ENCODE measurements at regions not wholly inside any gene's neighbourhood (a gene's known extent, or its start where the extent isn't known, plus 50 kb on each side); places are given as distances from the start of the nearest gene placed in this dataset.

DNA sequence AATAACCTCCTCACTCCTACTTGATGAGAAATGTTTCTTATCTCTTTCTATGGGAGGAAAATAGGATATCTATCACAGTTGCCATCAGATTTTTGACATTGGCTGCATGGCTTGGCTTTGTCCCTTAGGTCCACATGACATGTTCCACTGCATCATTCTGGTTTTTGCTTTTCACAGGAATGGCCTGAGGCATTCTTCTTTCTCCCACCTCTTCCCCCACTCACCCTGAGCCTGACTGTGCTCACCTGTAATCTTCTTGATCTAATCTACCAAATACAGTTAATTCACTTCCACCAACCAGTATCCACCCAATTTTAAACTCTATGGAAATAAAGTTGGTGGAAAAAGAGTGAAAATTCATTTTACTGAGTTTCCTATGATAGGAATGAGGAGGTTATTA lies 763.5 kb upstream of the CELF4 start:
- no peaks in the 10 kb centered on the region for H3K4me1 Mint-ChIP-seq (ENCODE audit: low read depth)
- no peak overlapping the region for H3K27ac Mint-ChIP-seq
- H3K36me3 Mint-ChIP-seq (ENCODE audit: low read depth) = no peaks in the 10 kb centered on the region
- H3K9me3 Mint-ChIP-seq = no peaks in the 10 kb centered on the region
- no peak overlapping the region for H3K4me3 Mint-ChIP-seq
- H3K27me3 Mint-ChIP-seq (ENCODE audit: low read depth) = no peaks in the 10 kb centered on the region

DNA sequence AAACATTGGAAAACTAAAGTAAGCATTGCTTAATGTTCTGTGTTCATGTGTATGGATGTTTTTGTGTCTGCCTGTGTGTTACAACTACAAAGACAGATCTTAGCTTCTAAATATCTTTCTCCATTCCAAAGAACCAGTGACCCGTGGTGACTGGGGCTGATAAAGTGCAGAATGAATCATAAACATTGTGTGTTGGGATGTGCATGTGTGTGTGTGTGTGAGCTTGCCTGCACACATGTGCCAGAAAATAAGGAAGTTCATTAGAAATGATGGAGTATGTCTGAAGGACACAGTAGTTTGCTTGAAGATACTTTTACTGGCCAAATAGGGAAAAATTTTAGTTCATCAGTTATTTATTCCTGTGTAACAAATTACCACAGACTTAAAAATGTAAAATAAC lies 756.6 kb upstream of the CELF4 start:
- Mint-ChIP-seq H3K4me3 (no peak overlapping the region), H3K27me3 (ENCODE audit: low read depth) (no peaks in the 10 kb centered on the region), H3K4me1 (ENCODE audit: low read depth) (no peaks in the 10 kb centered on the region), H3K36me3 (ENCODE audit: low read depth) (no peaks in the 10 kb centered on the region), H3K9me3 (no peaks in the 10 kb centered on the region), H3K27ac (no peak overlapping the region)

DNA sequence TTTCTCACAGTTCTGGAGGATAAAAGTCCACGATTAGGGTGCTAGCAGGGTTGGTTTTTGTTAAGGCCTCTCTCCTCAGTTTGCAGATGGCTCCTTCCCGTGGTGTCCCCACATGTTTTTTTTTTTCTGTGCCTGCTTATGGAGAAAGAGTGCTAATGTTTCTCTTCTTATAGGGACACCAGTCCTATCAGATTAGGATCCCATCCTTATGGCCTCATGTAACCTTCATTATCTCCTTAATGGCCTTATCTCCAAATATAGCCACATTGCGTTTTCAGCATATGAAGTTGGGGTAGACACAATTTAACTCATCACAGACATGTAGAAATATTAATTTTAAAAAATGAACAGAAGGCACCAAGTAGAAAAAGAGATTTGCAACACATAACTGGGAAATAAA lies 755.7 kb upstream of the CELF4 start:
- no peaks in the 10 kb centered on the region for H3K4me1 Mint-ChIP-seq (ENCODE audit: low read depth)
- H3K27ac Mint-ChIP-seq = no peak overlapping the region
- no peaks in the 10 kb centered on the region for H3K27me3 Mint-ChIP-seq (ENCODE audit: low read depth)
- no peaks in the 10 kb centered on the region for H3K36me3 Mint-ChIP-seq (ENCODE audit: low read depth)
- no peak overlapping the region for H3K4me3 Mint-ChIP-seq
- H3K9me3 Mint-ChIP-seq = no peaks in the 10 kb centered on the region

DNA sequence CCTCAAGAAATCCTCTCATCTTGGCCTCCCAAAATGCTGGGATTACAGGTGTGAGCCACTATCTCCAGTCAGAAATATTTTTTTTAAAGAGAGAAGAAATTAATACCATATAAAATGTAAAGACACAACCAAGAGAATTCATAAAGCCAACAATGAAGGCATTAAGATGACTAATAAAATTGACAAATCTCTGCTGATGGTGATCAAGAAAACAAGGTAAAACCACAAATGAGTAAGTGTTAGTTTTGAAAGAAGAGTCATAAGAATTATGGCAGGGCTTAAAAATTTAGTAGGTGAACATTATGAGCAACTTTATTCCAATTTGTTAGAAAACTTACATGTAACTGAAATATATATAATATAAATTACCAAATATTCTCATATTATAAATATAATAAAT lies 752.8 kb upstream of the CELF4 start:
- Mint-ChIP-seq H3K4me1 (ENCODE audit: low read depth) (no peaks in the 10 kb centered on the region), H3K9me3 (no peaks in the 10 kb centered on the region), H3K36me3 (ENCODE audit: low read depth) (no peaks in the 10 kb centered on the region)

DNA sequence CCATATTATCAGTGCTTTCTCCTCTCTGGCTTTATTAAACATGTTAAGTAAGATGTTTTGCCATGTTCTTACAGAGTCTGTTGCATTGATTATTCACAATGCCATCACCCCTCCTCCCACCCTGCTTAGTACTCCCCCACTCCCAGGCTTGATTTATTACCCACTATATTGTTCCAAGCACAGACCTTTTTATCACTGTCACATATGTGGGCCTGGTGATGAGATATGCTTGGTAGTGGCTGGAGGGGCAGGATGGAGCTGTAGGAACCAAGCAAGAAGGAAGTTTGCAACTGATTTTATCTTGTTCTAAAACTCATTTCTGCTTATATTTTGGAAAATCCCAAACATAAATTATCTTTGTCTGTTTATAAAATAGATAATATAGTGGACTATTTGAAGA lies 748.2 kb upstream of the CELF4 start:
- no peak overlapping the region for H3K27ac Mint-ChIP-seq
- H3K9me3 Mint-ChIP-seq = peaks cover 3% of the 10 kb centered on the region
- no peaks in the 10 kb centered on the region for H3K4me1 Mint-ChIP-seq (ENCODE audit: low read depth)
- no peaks in the 10 kb centered on the region for H3K27me3 Mint-ChIP-seq (ENCODE audit: low read depth)
- H3K4me3 Mint-ChIP-seq = no peak overlapping the region
- no peaks in the 10 kb centered on the region for H3K36me3 Mint-ChIP-seq (ENCODE audit: low read depth)

More for the DNA sequence above, 752.8 kb upstream of the CELF4 start:
- H3K27ac Mint-ChIP-seq = no peak overlapping the region
- no peaks in the 10 kb centered on the region for H3K27me3 Mint-ChIP-seq (ENCODE audit: low read depth)
- H3K4me3 Mint-ChIP-seq = no peak overlapping the region

DNA sequence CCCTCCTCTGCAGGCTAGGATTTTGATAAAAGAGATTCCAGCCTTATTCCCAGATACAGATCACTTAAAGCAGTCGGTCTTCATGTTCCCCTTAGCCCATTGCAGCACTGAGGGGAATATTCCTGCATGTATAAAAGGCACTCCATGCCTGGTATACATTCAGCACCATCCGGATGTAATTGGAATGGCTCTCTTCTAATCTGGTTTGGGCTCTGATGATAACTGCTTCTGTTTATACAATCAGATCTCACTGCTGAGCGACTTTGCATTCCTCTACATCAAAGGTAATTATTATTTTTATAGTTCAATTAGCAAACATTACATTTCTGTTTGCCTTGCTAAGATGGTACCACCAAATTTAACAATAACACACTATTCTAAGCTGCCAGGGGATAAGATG lies 746.9 kb upstream of the CELF4 start:
- Mint-ChIP-seq H3K27me3 (ENCODE audit: low read depth) (no peaks in the 10 kb centered on the region), H3K9me3 (peaks cover 3% of the 10 kb centered on the region), H3K4me3 (no peak overlapping the region), H3K36me3 (ENCODE audit: low read depth) (no peaks in the 10 kb centered on the region), H3K27ac (no peak overlapping the region), H3K4me1 (ENCODE audit: low read depth) (no peaks in the 10 kb centered on the region)

DNA sequence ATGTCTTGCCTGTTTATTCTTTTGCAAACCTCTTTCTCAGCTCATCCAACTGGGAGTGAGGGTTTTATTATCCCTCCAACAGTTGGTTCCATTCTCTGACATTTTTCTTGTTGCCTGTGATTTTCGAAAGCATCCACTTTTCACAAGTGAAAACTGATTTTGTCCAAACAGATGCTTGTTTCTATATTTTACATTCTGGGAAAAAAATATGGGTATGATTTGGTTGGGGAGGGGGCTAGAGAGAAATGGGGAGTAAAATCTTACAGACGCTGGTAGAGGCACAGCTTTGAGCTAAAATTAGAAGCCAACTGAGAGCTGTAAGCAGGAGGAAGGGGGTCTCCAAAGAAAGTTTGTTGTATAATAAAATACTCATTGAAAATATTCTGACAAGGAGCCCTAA lies 745.3 kb upstream of the CELF4 start:
- H3K9me3 Mint-ChIP-seq = peaks cover 3% of the 10 kb centered on the region
- no peak overlapping the region for H3K27ac Mint-ChIP-seq
- no peaks in the 10 kb centered on the region for H3K4me1 Mint-ChIP-seq (ENCODE audit: low read depth)
- no peaks in the 10 kb centered on the region for H3K27me3 Mint-ChIP-seq (ENCODE audit: low read depth)
- no peak overlapping the region for H3K4me3 Mint-ChIP-seq
- no peaks in the 10 kb centered on the region for H3K36me3 Mint-ChIP-seq (ENCODE audit: low read depth)

DNA sequence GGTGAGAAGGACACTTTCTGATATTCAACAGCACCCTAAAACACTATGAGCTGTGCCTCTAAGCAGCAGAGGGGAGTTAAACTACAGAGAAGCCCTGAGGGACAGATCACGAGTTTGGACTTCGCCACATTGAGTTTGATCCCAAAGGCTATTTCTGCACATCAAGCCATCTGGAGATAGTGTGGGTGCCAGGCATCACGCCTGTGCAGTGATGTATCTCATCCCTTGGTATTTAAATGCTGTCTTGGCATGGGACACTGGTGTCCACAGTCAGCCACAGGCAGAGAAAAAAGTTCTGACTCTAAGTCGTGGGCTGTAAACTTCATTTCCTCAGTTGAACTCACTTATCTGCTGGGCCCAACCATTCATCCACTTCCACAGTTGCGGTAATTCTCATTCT lies 742.3 kb upstream of the CELF4 start:
- peaks cover 9% of the 10 kb centered on the region for H3K9me3 Mint-ChIP-seq

DNA sequence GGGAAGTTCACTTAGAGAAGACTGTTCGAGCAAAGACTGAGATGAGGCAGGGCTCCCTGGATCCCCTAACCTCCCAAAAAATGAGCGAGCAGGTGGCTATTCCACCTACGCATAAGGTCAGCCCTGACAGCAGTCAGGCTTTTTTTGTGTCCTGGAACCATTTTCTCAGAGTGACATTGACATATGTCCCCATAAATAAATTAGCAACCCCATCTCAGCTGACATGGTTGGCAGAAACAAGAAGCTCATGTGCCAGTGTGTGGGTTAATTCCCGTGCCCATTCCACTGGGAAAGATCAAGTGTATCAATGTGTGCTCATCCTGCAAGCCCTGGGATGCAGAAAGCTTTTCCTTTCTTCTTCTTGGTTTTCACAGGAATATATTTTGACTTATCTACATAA lies 740.4 kb upstream of the CELF4 start:
- no peak overlapping the region for H3K27ac Mint-ChIP-seq
- peaks cover 18% of the 10 kb centered on the region for H3K9me3 Mint-ChIP-seq
- H3K36me3 Mint-ChIP-seq (ENCODE audit: low read depth) = no peaks in the 10 kb centered on the region
- no peaks in the 10 kb centered on the region for H3K4me1 Mint-ChIP-seq (ENCODE audit: low read depth)
- H3K27me3 Mint-ChIP-seq (ENCODE audit: low read depth) = no peaks in the 10 kb centered on the region
- H3K4me3 Mint-ChIP-seq = no peak overlapping the region

More for the DNA sequence above, 742.3 kb upstream of the CELF4 start:
- no peak overlapping the region for H3K4me3 Mint-ChIP-seq
- H3K27me3 Mint-ChIP-seq (ENCODE audit: low read depth) = no peaks in the 10 kb centered on the region
- H3K4me1 Mint-ChIP-seq (ENCODE audit: low read depth) = no peaks in the 10 kb centered on the region
- H3K27ac Mint-ChIP-seq = no peak overlapping the region
- H3K36me3 Mint-ChIP-seq (ENCODE audit: low read depth) = no peaks in the 10 kb centered on the region

DNA sequence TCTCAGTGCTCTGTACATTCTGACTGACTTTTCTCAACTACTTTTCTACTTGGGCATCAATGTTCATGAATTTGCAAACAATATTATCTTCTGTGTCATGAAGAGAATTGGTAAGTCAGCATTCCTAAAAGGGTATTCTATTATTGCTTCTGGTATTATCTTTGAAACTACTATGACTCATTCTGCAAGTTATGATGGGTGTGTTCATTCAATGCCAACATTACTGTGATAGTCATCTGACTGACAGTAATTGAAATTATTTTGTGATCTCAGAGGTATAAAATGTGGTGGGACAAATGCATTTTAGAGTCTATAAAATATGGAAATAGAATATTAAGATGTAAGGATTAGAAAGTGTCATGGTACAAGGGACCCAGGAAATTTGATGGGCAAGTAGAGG lies 736.0 kb upstream of the CELF4 start:
- Mint-ChIP-seq H3K36me3 (ENCODE audit: low read depth) (no peaks in the 10 kb centered on the region), H3K4me1 (ENCODE audit: low read depth) (no peaks in the 10 kb centered on the region), H3K27me3 (ENCODE audit: low read depth) (no peaks in the 10 kb centered on the region), H3K9me3 (peaks cover 14% of the 10 kb centered on the region), H3K4me3 (no peak overlapping the region), H3K27ac (no peak overlapping the region)

DNA sequence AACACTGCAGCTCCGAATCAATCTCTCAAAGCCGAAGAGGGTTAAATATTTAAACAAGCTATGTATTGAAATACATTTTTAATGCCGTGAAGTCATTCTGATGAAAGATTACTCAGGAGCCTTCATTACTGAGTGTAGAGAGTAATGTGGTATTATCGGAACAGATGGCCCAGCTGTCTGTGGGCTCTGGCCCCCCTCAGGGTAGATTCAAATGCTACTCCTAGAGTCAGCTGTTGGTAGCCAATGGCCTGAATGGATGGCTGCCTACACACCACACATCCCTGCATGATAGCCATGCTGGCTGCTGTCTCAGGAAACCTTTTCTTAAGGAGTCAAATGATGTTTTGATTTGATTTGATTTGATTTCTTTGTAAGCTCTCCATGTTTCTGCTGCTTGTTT lies 732.3 kb upstream of the CELF4 start:
- no peaks in the 10 kb centered on the region for H3K27me3 Mint-ChIP-seq (ENCODE audit: low read depth)
- H3K4me3 Mint-ChIP-seq = no peak overlapping the region
- H3K9me3 Mint-ChIP-seq = peaks cover 9% of the 10 kb centered on the region
- H3K27ac Mint-ChIP-seq = no peak overlapping the region
- no peaks in the 10 kb centered on the region for H3K4me1 Mint-ChIP-seq (ENCODE audit: low read depth)
- H3K36me3 Mint-ChIP-seq (ENCODE audit: low read depth) = no peaks in the 10 kb centered on the region

DNA sequence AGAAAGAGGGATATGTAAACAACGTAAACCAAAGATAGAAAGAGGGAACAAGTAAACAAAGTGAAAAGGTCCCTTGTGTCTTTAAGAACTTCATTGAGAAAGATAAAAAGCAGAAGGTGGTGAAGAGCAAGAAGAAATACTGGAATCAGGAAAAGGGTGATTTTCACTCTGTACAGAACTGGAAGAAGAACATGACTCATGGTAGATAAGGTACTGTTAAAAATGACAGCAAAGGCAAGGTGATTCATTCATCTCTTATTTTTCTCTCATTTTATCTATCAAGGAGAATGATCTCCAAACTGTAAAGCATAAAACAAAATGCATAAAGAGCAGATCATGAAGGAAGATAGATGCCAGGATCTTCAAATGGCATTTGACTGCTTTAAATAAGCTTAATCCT lies 724.6 kb upstream of the CELF4 start:
- Mint-ChIP-seq H3K36me3 (ENCODE audit: low read depth) (no peaks in the 10 kb centered on the region), H3K4me3 (no peak overlapping the region), H3K27me3 (ENCODE audit: low read depth) (no peaks in the 10 kb centered on the region)

DNA sequence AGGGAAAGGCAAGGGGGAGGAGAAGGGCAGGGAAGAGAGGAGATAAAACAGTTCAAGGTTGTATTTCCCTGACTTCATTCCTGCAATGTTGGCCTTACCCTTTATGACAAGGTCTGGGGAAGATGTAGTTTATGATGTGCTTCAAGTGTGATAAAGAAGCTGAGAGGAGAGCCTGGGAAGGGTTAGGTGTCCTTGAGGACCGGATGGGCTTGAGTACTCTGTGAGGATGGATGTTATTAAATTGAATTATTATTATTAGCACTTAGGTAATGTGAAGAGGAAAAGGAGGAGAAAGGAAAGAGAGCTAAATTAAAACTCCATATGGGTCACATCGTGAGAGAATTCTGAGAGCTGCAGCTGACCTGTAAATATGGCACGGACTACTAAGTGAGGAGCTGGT lies 719.4 kb upstream of the CELF4 start:
- H3K9me3 Mint-ChIP-seq = peaks cover 9% of the 10 kb centered on the region
- no peaks in the 10 kb centered on the region for H3K36me3 Mint-ChIP-seq (ENCODE audit: low read depth)
- H3K27me3 Mint-ChIP-seq (ENCODE audit: low read depth) = no peaks in the 10 kb centered on the region
- no peaks in the 10 kb centered on the region for H3K4me1 Mint-ChIP-seq (ENCODE audit: low read depth)
- H3K27ac Mint-ChIP-seq = no peak overlapping the region
- no peak overlapping the region for H3K4me3 Mint-ChIP-seq

More for the DNA sequence above, 724.6 kb upstream of the CELF4 start:
- Mint-ChIP-seq H3K9me3 (peaks cover 6% of the 10 kb centered on the region), H3K4me1 (ENCODE audit: low read depth) (no peaks in the 10 kb centered on the region), H3K27ac (no peak overlapping the region)

DNA sequence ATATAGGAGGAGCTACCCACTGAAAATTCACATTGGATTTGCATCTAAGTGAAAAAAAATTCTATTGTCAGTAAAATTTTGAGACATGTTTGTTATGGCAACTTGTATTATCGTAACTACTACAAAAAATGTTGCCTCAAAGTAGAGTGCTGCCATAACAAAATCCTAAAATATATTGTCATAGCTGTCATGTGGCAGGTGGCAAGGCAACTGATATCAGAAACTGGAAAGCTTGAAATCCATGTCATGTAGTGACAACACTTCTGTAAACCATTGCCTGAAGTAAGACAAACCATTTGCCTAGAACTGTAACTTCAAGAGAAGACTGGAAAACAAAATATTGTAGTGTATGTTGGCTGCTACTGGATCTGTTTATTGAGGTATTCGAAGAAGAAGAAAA lies 697.5 kb upstream of the CELF4 start:
- Mint-ChIP-seq H3K4me1 (ENCODE audit: low read depth) (no peaks in the 10 kb centered on the region), H3K4me3 (no peak overlapping the region), H3K36me3 (ENCODE audit: low read depth) (no peaks in the 10 kb centered on the region), H3K9me3 (no peaks in the 10 kb centered on the region), H3K27ac (no peak overlapping the region), H3K27me3 (ENCODE audit: low read depth) (no peaks in the 10 kb centered on the region)

DNA sequence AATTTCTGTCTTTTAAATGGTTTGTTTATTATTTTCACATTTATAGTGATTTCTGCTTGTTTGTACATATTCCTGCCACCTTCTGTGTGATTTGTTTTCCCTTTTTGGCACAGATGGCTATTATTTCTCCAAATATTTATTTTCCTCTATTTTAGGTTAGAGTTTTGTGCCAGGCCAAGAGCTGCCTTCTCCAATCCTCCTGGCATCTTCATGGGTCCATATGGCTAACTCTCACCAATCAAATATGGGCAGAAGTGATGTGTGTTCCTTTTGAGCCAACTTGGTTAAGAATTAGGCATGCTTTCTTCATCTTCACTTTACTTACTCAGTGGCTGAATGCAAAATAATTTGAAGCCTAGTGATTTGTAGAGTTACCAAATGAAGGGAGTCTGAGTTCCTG lies 697.1 kb upstream of the CELF4 start:
- no peaks in the 10 kb centered on the region for H3K9me3 Mint-ChIP-seq
- H3K36me3 Mint-ChIP-seq (ENCODE audit: low read depth) = no peaks in the 10 kb centered on the region
- no peaks in the 10 kb centered on the region for H3K27me3 Mint-ChIP-seq (ENCODE audit: low read depth)
- no peaks in the 10 kb centered on the region for H3K4me1 Mint-ChIP-seq (ENCODE audit: low read depth)
- no peak overlapping the region for H3K27ac Mint-ChIP-seq
- H3K4me3 Mint-ChIP-seq = no peak overlapping the region

DNA sequence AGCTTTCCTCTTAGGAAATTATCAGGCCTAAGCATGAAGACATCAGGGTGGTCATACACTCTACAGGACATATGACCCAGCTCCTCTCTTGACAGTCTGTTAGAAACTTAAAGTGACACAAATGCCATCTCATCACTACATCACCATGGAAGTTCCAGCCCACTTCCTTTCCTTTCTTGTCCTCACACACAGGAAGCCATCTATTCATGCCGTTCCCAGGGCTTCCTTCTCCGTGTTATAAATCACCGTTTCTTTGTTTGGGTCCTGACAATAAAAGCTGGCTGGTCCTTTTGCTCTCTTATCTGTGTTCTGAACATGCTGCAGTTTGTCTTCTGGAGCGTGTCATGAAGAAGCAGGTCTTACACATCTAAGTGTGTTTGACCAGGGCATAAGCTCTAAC lies 692.1 kb upstream of the CELF4 start:
- Mint-ChIP-seq H3K27me3 (ENCODE audit: low read depth) (no peaks in the 10 kb centered on the region), H3K9me3 (no peaks in the 10 kb centered on the region), H3K27ac (no peak overlapping the region), H3K4me1 (ENCODE audit: low read depth) (no peaks in the 10 kb centered on the region), H3K4me3 (no peak overlapping the region), H3K36me3 (ENCODE audit: low read depth) (no peaks in the 10 kb centered on the region)

All from T-helper 1 cell treated with Interleukin-12 subunit alpha and Interleukin-12 subunit beta and Interleukin-4 antibody, amounts not matched to agents 30 μg/mL and 1 μg/mL, for 36 hours (primary cell).